ENCODE measurements at regions not wholly inside any gene's neighbourhood (a gene's known extent, or its start where the extent isn't known, plus 50 kb on each side); places are given as distances from the start of the nearest gene placed in this dataset.

DNA sequence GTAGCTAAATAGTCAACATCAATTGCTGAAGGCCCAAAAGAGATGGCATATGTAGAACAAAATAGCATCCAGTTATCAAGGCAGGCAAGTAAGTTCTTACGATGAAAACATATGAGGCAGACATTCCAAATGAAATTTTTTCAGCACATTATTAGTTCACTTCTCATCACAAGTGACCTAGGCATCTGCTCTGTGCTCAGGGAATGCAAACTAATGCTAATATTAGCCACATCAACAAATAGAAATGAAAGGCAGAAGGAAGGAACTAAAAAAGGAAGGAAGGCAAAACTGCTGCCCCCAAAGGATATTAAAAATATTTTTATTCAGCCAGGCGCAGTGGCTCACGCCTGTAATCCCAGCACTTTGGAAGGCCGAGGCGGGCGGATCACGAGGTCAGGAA is 51.2 kb upstream of the ROCK1 start:
- Mint-ChIP-seq H3K4me1 (no peaks in the 10 kb centered on the region), H3K9me3 (no peaks in the 10 kb centered on the region), H3K36me3 (no peaks in the 10 kb centered on the region), H3K4me3 (no peak overlapping the region), H3K27ac (no peak overlapping the region), H3K27me3 (ENCODE audit: low read depth) (no peaks in the 10 kb centered on the region)
- DNase-seq (ENCODE audit: low spot score in 2 of 2, unreplicated experiment in 2 of 2), result no peak
- TF ChIP-seq, protein P1, sequence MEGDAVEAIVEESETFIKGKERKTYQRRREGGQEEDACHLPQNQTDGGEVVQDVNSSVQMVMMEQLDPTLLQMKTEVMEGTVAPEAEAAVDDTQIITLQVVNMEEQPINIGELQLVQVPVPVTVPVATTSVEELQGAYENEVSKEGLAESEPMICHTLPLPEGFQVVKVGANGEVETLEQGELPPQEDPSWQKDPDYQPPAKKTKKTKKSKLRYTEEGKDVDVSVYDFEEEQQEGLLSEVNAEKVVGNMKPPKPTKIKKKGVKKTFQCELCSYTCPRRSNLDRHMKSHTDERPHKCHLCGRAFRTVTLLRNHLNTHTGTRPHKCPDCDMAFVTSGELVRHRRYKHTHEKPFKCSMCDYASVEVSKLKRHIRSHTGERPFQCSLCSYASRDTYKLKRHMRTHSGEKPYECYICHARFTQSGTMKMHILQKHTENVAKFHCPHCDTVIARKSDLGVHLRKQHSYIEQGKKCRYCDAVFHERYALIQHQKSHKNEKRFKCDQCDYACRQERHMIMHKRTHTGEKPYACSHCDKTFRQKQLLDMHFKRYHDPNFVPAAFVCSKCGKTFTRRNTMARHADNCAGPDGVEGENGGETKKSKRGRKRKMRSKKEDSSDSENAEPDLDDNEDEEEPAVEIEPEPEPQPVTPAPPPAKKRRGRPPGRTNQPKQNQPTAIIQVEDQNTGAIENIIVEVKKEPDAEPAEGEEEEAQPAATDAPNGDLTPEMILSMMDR (IDR thresholded peaks at IDR 0.05; ENCODE audit: unreplicated experiment), result no peak

- H3K36me3 Mint-ChIP-seq, result no peaks in the 10 kb centered on the region
- no peaks in the 10 kb centered on the region for H3K4me1 Mint-ChIP-seq
- TF ChIP-seq, protein P1 (IDR thresholded peaks at IDR 0.05; ENCODE audit: unreplicated experiment), result no peak
- H3K9me3 Mint-ChIP-seq, result no peaks in the 10 kb centered on the region
- H3K27ac Mint-ChIP-seq, result no peak overlapping the region
- no peak overlapping the region for H3K4me3 Mint-ChIP-seq
- DNase-seq (ENCODE audit: low spot score in 2 of 2, unreplicated experiment in 2 of 2), result no peak
- H3K27me3 Mint-ChIP-seq (ENCODE audit: low read depth), result peaks cover under 1% of the 10 kb centered on the region
Measured at GRCh38 chr18:21163647-21164547, 52.3 kb upstream of the ROCK1 start.

- DNase-seq (ENCODE audit: low spot score in 2 of 2, unreplicated experiment in 2 of 2), result no peak
- TF ChIP-seq, protein P1 (IDR thresholded peaks at IDR 0.05; ENCODE audit: unreplicated experiment), result no peak
- no peaks in the 10 kb centered on the region for H3K9me3 Mint-ChIP-seq
- H3K4me1 Mint-ChIP-seq, result no peaks in the 10 kb centered on the region
- H3K4me3 Mint-ChIP-seq, result no peak overlapping the region
- no peak overlapping the region for H3K27ac Mint-ChIP-seq
- H3K27me3 Mint-ChIP-seq (ENCODE audit: low read depth), result peaks cover 6% of the 10 kb centered on the region
- H3K36me3 Mint-ChIP-seq, result no peaks in the 10 kb centered on the region
Measured at GRCh38 chr18:21164548-21165095, 53.0 kb upstream of the ROCK1 start.

DNA sequence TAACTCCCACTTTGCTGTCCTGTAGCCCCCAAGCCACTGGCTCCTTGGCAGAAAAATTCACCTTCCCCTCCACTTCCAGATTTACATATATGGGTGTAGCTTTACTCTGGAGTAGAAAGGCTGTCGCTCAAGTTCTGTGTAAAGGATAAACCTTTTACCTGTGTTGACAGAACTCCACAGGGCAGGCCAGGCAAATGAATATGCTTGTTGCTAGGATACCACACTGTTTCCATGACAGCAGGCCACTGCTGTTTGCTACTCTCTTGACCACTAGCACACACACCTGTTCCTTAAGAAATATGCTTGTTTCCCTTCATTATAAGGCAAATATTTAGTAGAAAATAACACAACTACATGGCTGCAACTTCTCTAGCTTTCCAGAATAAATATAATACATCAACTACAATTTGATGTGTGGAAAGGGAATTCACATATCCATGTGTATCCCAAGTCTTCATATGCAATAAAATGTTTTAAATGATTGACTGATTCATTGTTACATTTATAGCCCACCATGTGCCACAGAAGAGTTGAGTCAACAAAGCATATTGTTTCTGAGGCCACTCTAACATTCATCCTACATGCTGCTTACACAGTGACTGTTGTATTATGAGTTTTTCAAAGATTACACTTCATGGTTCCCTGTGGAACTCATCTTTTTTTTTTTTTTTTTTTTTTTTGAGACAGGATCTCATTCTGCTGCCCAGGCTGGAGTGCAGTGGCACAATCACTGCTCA is 56.2 kb upstream of the ROCK1 start:
- TF ChIP-seq, protein P1 (IDR thresholded peaks at IDR 0.05; ENCODE audit: unreplicated experiment), result no peak
- H3K4me3 Mint-ChIP-seq, result no peak overlapping the region
- H3K9me3 Mint-ChIP-seq, result no peaks in the 10 kb centered on the region
- DNase-seq (ENCODE audit: low spot score in 2 of 2, unreplicated experiment in 2 of 2), result no peak
- H3K27ac Mint-ChIP-seq, result no peak overlapping the region
- H3K4me1 Mint-ChIP-seq, result no peaks in the 10 kb centered on the region
- H3K36me3 Mint-ChIP-seq, result no peaks in the 10 kb centered on the region
- peaks cover 10% of the 10 kb centered on the region for H3K27me3 Mint-ChIP-seq (ENCODE audit: low read depth)

GRCh38 chr18:21168880-21169279 is 57.3 kb upstream of the ROCK1 start:
- Mint-ChIP-seq H3K4me1 (no peaks in the 10 kb centered on the region), H3K4me3 (no peak overlapping the region), H3K36me3 (no peaks in the 10 kb centered on the region), H3K27ac (no peak overlapping the region), H3K27me3 (ENCODE audit: low read depth) (peaks cover 10% of the 10 kb centered on the region), H3K9me3 (no peaks in the 10 kb centered on the region)
- no peak for DNase-seq (ENCODE audit: low spot score in 2 of 2, unreplicated experiment in 2 of 2)
- TF ChIP-seq, protein P1 (IDR thresholded peaks at IDR 0.05; ENCODE audit: unreplicated experiment), result no peak
